GM23338 (cell line): ENCODE measurements at regions not wholly inside any gene's neighbourhood (a gene's known extent, or its start where the extent isn't known, plus 50 kb on each side); places are given as distances from the start of the nearest gene placed in this dataset.

Experiments
- ATAC-seq: fragments of 200-7000 bp; cut with Tn5 transposase; 3 replicates; pipeline ENCODE4 v1.9.1; 2020
- DNase-seq: peaks from one replicate; pipeline ENCODE4 v3.0.0-alpha.2; 2015; ENCODE audit warnings: low spot score
- H2AFZ ChIP-seq: fragments of 200-600 bp; sonication (generic); 2 replicates; pipeline ENCODE4 v1.8.0; 2016; ENCODE audit warnings: antibody characterized with exemption, mild to moderate bottlenecking, moderate library complexity
- H3F3A ChIP-seq: fragments of 200-600 bp; sonication (generic); replicated peaks from 2 replicates; pipeline ENCODE4 v1.8.0; 2017; ENCODE audit warnings: antibody characterized with exemption, mixed run types, low read depth
- H3K27ac ChIP-seq: fragments of 200-600 bp; sonication (generic); 2 replicates; pipeline ENCODE4 v1.6.1; 2016; ENCODE audit warnings: low read depth
- H3K27me3 ChIP-seq: fragments of 200-600 bp; sonication (generic); 2 replicates; pipeline ENCODE4 v1.8.0; 2016; ENCODE audit warnings: mild to moderate bottlenecking, mixed run types, moderate library complexity; ENCODE audit not compliant: insufficient read depth
- H3K36me3 ChIP-seq: fragments of 200-600 bp; sonication (generic); 2 replicates; pipeline ENCODE4 v1.8.0; 2016; ENCODE audit warnings: mild to moderate bottlenecking; ENCODE audit not compliant: insufficient read depth
- H3K4me1 ChIP-seq: fragments of 200-600 bp; sonication (generic); 2 replicates; pipeline ENCODE4 v1.8.0; 2016; ENCODE audit warnings: mild to moderate bottlenecking, moderate library complexity; ENCODE audit not compliant: insufficient read depth
- H3K4me2 ChIP-seq: fragments of 200-600 bp; sonication (generic); 2 replicates; pipeline ENCODE4 v1.7.1; 2017; ENCODE audit warnings: mixed run types
- H3K4me3 ChIP-seq: fragments of 200-600 bp; sonication (generic); 2 replicates; pipeline ENCODE4 v1.6.1; 2016; ENCODE audit warnings: mixed run types
- H3K79me2 ChIP-seq: fragments of 200-600 bp; sonication (generic); replicated peaks from 2 replicates; pipeline ENCODE4 v1.8.0; 2017; ENCODE audit warnings: mild to moderate bottlenecking; ENCODE audit not compliant: insufficient read depth
- H3K9me2 ChIP-seq: fragments of 200-600 bp; sonication (generic); 2 replicates; pipeline ENCODE4 v1.8.0; 2017; ENCODE audit not compliant: insufficient read depth
- H4K20me1 ChIP-seq: fragments of 200-600 bp; sonication (generic); replicated peaks from 2 replicates; pipeline ENCODE4 v1.8.0; 2017; ENCODE audit warnings: mild to moderate bottlenecking; ENCODE audit not compliant: insufficient read depth
- H3K27ac Mint-ChIP-seq: 2 replicates; pipeline ENCODE4 v1.8.0; 2020; ENCODE audit warnings: inconsistent platforms, mild to moderate bottlenecking, moderate library complexity, mixed read lengths
- H3K27me3 Mint-ChIP-seq: 3 replicates; pipeline ENCODE4 v1.8.0; 2022; ENCODE audit warnings: low read depth, mild to moderate bottlenecking, moderate library complexity, mixed read lengths, inconsistent platforms; ENCODE audit not compliant: insufficient read depth, poor library complexity
- H3K36me3 Mint-ChIP-seq: 3 replicates; pipeline ENCODE4 v1.8.0; 2021; ENCODE audit warnings: low read depth, mild to moderate bottlenecking, inconsistent platforms, moderate library complexity, mixed read lengths
- H3K4me1 Mint-ChIP-seq: 3 replicates; pipeline ENCODE4 v1.8.0; 2020; ENCODE audit warnings: mild to moderate bottlenecking, inconsistent platforms, mixed read lengths
- H3K4me3 Mint-ChIP-seq: 3 replicates; pipeline ENCODE4 v1.8.0; 2021; ENCODE audit warnings: moderate library complexity, mild to moderate bottlenecking, inconsistent platforms, mixed read lengths
- H3K9me3 Mint-ChIP-seq: 3 replicates; pipeline ENCODE4 v1.8.0; 2020; ENCODE audit warnings: moderate library complexity, mild to moderate bottlenecking, inconsistent platforms, mixed read lengths
- CREB1 ChIP-seq: fragments of 250-450 bp; sonication (Bioruptor Pico); IDR thresholded peaks from 2 replicates; pipeline ENCODE4 v1.5.0; 2020; ENCODE audit warnings: low read depth, mild to moderate bottlenecking, moderate library complexity
- EZH2 ChIP-seq: fragments of 200-600 bp; sonication (generic); IDR thresholded peaks from one replicate; pipeline ENCODE4 v1.8.0; 2017; ENCODE audit warnings: antibody characterized with exemption, mild to moderate bottlenecking, low read depth; ENCODE audit not compliant: unreplicated experiment
- POLR2AphosphoS5 ChIP-seq: IDR thresholded peaks from 2 replicates; pipeline ENCODE4 v1.6.1; 2016; ENCODE audit warnings: antibody characterized with exemption, low read depth
- STAT1 ChIP-seq: IDR thresholded peaks from one replicate; pipeline ENCODE4 v1.6.1; 2016; ENCODE audit warnings: antibody characterized with exemption; ENCODE audit not compliant: unreplicated experiment
- ZNF114 ChIP-seq: fragments of 250-450 bp; sonication (Bioruptor Pico); IDR thresholded peaks from 2 replicates; pipeline ENCODE4 v1.5.0; 2020; ENCODE audit warnings: mild to moderate bottlenecking, moderate library complexity
- TF ChIP-seq, protein P1 (sequence below), 2 experiments: fragments of 200-600 bp in 1 of 2; sonication (generic) in 1 of 2; conservative IDR thresholded peaks; 2 replicates each; pipeline versions ENCODE4 v1.5.1 to v1.6.1; 2016 to 2017; ENCODE audit warnings: antibody characterized with exemption in 2 of 2, low read depth in 2 of 2, mild to moderate bottlenecking in 2 of 2, moderate library complexity in 1 of 2
- TF ChIP-seq, protein P2 (sequence below): IDR thresholded peaks from 2 replicates; pipeline ENCODE4 v1.6.1; 2016; ENCODE audit warnings: antibody characterized with exemption
- TF ChIP-seq, protein P3 (sequence below): fragments of 250-450 bp; sonication (Bioruptor Pico); IDR thresholded peaks from 2 replicates; pipeline ENCODE4 v1.5.0; 2020; ENCODE audit warnings: mild to moderate bottlenecking, moderate library complexity

DNA sequence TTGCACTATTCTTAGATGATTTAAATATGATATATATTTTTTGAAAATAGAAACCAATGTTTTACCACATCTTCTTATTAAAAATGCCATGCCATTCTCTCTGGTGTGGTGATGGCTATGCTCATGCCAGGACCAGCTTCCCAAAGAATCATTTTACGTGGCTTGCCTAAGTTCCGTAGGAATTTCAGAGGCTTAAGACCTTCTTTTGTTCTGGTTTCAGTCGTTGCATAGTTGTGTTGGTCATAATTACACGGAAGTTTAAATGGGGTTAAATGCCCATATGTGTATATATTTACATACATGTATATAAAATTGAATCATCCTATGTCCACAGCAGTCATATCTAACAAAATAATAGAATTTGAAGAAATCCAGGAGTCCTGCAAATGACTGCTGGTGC lies 78.7 kb upstream of the PLPPR5 start:
- no peak overlapping the region for H3K4me2 ChIP-seq
- no peaks in the 10 kb centered on the region for H3K27me3 Mint-ChIP-seq
- no peak overlapping the region for H2AFZ ChIP-seq
- no peaks in the 10 kb centered on the region for H3K79me2 ChIP-seq
- H3K4me1 Mint-ChIP-seq = no peaks in the 10 kb centered on the region
- H4K20me1 ChIP-seq = no peaks in the 10 kb centered on the region
- H3K4me3 ChIP-seq = no peak overlapping the region
- H3K9me2 ChIP-seq = 0 out of 2 replicates have a peak, but pooled peaks cover 4% of the 10 kb centered on the region
- H3K27ac ChIP-seq = no peak overlapping the region
- H3K9me3 Mint-ChIP-seq = peaks cover 6% of the 10 kb centered on the region; the same call in 2 of the 3 replicates
- H3F3A ChIP-seq = no peaks in the 10 kb centered on the region
- H3K4me1 ChIP-seq = no peaks in the 10 kb centered on the region
- ATAC-seq = no peak
- no peak for DNase-seq
- no peaks in the 10 kb centered on the region for H3K27me3 ChIP-seq
- TF ChIP-seq ZNF114 (no peak), STAT1 (no peak)
- TF ChIP-seq, protein P1, sequence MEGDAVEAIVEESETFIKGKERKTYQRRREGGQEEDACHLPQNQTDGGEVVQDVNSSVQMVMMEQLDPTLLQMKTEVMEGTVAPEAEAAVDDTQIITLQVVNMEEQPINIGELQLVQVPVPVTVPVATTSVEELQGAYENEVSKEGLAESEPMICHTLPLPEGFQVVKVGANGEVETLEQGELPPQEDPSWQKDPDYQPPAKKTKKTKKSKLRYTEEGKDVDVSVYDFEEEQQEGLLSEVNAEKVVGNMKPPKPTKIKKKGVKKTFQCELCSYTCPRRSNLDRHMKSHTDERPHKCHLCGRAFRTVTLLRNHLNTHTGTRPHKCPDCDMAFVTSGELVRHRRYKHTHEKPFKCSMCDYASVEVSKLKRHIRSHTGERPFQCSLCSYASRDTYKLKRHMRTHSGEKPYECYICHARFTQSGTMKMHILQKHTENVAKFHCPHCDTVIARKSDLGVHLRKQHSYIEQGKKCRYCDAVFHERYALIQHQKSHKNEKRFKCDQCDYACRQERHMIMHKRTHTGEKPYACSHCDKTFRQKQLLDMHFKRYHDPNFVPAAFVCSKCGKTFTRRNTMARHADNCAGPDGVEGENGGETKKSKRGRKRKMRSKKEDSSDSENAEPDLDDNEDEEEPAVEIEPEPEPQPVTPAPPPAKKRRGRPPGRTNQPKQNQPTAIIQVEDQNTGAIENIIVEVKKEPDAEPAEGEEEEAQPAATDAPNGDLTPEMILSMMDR (conservative IDR thresholded peaks at IDR 0.05; ENCODE audit: low read depth in 2 of 2) = no peak
- TF ChIP-seq, protein P2, sequence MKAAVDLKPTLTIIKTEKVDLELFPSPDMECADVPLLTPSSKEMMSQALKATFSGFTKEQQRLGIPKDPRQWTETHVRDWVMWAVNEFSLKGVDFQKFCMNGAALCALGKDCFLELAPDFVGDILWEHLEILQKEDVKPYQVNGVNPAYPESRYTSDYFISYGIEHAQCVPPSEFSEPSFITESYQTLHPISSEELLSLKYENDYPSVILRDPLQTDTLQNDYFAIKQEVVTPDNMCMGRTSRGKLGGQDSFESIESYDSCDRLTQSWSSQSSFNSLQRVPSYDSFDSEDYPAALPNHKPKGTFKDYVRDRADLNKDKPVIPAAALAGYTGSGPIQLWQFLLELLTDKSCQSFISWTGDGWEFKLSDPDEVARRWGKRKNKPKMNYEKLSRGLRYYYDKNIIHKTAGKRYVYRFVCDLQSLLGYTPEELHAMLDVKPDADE = no peak
- H3K4me3 Mint-ChIP-seq = no peak overlapping the region
- no peaks in the 10 kb centered on the region for H3K36me3 Mint-ChIP-seq
- H3K36me3 ChIP-seq = no peaks in the 10 kb centered on the region
- no peak overlapping the region for H3K27ac Mint-ChIP-seq

DNA sequence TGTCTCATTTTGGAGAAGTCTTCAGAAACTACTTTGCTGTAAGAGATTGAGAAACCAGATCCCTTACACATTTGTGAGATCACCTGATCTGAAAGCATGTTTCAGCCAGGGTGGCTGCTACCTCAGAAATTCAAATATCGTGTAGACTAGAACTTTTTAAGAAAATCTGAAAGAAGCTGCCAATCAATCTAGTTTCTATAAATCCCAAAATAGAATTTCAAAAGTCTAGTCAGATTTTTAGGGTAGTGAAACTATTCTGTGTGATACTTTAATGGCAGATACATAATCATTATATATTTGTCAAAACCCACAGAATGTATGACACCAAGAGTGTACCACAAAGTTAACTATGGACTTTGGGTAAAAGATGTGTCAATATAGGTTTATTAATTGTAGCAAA lies 79.9 kb upstream of the PLPPR5 start:
- H2AFZ ChIP-seq = no peak overlapping the region
- H3K27me3 ChIP-seq = no peaks in the 10 kb centered on the region
- Mint-ChIP-seq H3K4me3 (no peak overlapping the region), H3K27ac (no peak overlapping the region), H3K4me1 (no peaks in the 10 kb centered on the region), H3K36me3 (no peaks in the 10 kb centered on the region), H3K9me3 (peaks cover 3% of the 10 kb centered on the region; the same call in 1 of the 3 replicates), H3K27me3 (no peaks in the 10 kb centered on the region)
- H3K4me2 ChIP-seq = no peak overlapping the region
- DNase-seq (no peak), ATAC-seq (no peak)
- H3K9me2 ChIP-seq = 0 out of 2 replicates have a peak, but pooled peaks cover 10% of the 10 kb centered on the region
- no peaks in the 10 kb centered on the region for H3K36me3 ChIP-seq
- H3K4me1 ChIP-seq = no peaks in the 10 kb centered on the region
- no peak for TF ChIP-seq ZNF114
- no peak for TF ChIP-seq STAT1
- no peak for TF ChIP-seq EZH2
- no peak for TF ChIP-seq CREB1
- TF ChIP-seq, protein P3, sequence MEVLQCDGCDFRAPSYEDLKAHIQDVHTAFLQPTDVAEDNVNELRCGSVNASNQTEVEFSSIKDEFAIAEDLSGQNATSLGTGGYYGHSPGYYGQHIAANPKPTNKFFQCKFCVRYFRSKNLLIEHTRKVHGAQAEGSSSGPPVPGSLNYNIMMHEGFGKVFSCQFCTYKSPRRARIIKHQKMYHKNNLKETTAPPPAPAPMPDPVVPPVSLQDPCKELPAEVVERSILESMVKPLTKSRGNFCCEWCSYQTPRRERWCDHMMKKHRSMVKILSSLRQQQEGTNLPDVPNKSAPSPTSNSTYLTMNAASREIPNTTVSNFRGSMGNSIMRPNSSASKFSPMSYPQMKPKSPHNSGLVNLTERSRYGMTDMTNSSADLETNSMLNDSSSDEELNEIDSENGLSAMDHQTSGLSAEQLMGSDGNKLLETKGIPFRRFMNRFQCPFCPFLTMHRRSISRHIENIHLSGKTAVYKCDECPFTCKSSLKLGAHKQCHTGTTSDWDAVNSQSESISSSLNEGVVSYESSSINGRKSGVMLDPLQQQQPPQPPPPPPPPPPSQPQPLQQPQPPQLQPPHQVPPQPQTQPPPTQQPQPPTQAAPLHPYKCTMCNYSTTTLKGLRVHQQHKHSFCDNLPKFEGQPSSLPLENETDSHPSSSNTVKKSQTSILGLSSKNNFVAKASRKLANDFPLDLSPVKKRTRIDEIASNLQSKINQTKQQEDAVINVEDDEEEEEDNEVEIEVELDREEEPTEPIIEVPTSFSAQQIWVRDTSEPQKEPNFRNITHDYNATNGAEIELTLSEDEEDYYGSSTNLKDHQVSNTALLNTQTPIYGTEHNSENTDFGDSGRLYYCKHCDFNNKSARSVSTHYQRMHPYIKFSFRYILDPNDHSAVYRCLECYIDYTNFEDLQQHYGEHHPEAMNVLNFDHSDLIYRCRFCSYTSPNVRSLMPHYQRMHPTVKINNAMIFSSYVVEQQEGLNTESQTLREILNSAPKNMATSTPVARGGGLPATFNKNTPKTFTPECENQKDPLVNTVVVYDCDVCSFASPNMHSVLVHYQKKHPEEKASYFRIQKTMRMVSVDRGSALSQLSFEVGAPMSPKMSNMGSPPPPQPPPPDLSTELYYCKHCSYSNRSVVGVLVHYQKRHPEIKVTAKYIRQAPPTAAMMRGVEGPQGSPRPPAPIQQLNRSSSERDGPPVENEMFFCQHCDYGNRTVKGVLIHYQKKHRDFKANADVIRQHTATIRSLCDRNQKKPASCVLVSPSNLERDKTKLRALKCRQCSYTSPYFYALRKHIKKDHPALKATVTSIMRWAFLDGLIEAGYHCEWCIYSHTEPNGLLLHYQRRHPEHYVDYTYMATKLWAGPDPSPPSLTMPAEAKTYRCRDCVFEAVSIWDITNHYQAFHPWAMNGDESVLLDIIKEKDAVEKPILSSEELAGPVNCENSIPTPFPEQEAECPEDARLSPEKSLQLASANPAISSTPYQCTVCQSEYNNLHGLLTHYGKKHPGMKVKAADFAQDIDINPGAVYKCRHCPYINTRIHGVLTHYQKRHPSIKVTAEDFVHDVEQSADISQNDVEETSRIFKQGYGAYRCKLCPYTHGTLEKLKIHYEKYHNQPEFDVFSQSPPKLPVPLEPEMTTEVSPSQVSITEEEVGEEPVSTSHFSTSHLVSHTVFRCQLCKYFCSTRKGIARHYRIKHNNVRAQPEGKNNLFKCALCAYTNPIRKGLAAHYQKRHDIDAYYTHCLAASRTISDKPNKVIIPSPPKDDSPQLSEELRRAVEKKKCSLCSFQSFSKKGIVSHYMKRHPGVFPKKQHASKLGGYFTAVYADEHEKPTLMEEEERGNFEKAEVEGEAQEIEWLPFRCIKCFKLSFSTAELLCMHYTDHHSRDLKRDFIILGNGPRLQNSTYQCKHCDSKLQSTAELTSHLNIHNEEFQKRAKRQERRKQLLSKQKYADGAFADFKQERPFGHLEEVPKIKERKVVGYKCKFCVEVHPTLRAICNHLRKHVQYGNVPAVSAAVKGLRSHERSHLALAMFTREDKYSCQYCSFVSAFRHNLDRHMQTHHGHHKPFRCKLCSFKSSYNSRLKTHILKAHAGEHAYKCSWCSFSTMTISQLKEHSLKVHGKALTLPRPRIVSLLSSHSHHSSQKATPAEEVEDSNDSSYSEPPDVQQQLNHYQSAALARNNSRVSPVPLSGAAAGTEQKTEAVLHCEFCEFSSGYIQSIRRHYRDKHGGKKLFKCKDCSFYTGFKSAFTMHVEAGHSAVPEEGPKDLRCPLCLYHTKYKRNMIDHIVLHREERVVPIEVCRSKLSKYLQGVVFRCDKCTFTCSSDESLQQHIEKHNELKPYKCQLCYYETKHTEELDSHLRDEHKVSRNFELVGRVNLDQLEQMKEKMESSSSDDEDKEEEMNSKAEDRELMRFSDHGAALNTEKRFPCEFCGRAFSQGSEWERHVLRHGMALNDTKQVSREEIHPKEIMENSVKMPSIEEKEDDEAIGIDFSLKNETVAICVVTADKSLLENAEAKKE (CRISPR knock-in tag) = no peak
- TF ChIP-seq, protein P2 = no peak
- TF ChIP-seq POLR2AphosphoS5 = no peak
- TF ChIP-seq, protein P1 (conservative IDR thresholded peaks at IDR 0.05; ENCODE audit: low read depth in 2 of 2) = no peak
- H3K79me2 ChIP-seq = no peaks in the 10 kb centered on the region
- H3K4me3 ChIP-seq = no peak overlapping the region
- H4K20me1 ChIP-seq = no peaks in the 10 kb centered on the region
- H3K27ac ChIP-seq = no peak overlapping the region
- H3F3A ChIP-seq = no peaks in the 10 kb centered on the region
